Ovary (tissue), 3 donors: ENCODE measurements at regions not wholly inside any gene's neighbourhood (a gene's known extent, or its start where the extent isn't known, plus 50 kb on each side); places are given as distances from the start of the nearest gene placed in this dataset.

Experiments used
- CTCF ChIP-seq, 3 donors: fragments of 450-650 bp in 2 of 3; fragments of 200-600 bp in 1 of 3; IDR thresholded peaks; one replicate each; pipeline versions ENCODE4 v1.5.1 to v1.8.0; 2016 to 2022; ENCODE audit warnings: antibody characterized with exemption in 3 of 3, mild to moderate bottlenecking in 1 of 3
- EP300 ChIP-seq: sonication (generic); formaldehyde crosslinking; IDR thresholded peaks from one replicate; pipeline ENCODE4 v1.6.1; 2017; ENCODE audit warnings: antibody characterized with exemption
- POLR2A ChIP-seq: fragments of 450-650 bp; IDR thresholded peaks from one replicate; pipeline ENCODE4 v1.6.1; 2017; ENCODE audit warnings: antibody characterized with exemption, mild to moderate bottlenecking, moderate library complexity
- donor health status: DM: no; HTN: no; CAD: no.

- TF ChIP-seq CTCF (IDR thresholded peaks at IDR 0.05) (no peak), POLR2A (no peak), EP300 (no peak)
Observed at GRCh38 chr4:11488657-11489452, 60.2 kb upstream of the HS3ST1 start.
